Brain pericyte (primary cell): ENCODE measurements at regions not wholly inside any gene's neighbourhood (a gene's known extent, or its start where the extent isn't known, plus 50 kb on each side); places are given as distances from the start of the nearest gene placed in this dataset.

Experiments
- DNase-seq: peaks from one replicate; pipeline ENCODE4 v3.0.0-alpha.2; 2012; ENCODE audit warnings: low read depth, low spot score

- no peak for DNase-seq
These were observed 55.7 kb downstream of the IRF2BP2 start for GRCh38 chr1:234554218-234554697.

- DNase-seq: no peak
These were observed 56.5 kb downstream of the IRF2BP2 start for GRCh38 chr1:234553240-234554188.

- no peak for DNase-seq
These were observed 59.0 kb downstream of the IRF2BP2 start for GRCh38 chr1:234551032-234551378.

GRCh38 chr1:234550341-234551031 is 59.5 kb downstream of the IRF2BP2 start:
- DNase-seq: no peak

GRCh38 chr1:234549447-234550021 is 60.4 kb downstream of the IRF2BP2 start:
- no peak for DNase-seq

GRCh38 chr1:234546890-234547788 is 62.8 kb downstream of the IRF2BP2 start:
- no peak for DNase-seq

- no peak for DNase-seq
These were observed 63.6 kb downstream of the IRF2BP2 start for GRCh38 chr1:234546387-234546704.

- no peak for DNase-seq
These were observed 64.2 kb downstream of the IRF2BP2 start for GRCh38 chr1:234545517-234546386.

- peak; percentile 79 for DNase-seq
These were observed 65.2 kb upstream of the TARBP1 start for GRCh38 chr1:234544087-234544579.

- DNase-seq: no peak
These were observed 64.6 kb upstream of the TARBP1 start for GRCh38 chr1:234543442-234544086.

- DNase-seq: no peak
These were observed 63.4 kb upstream of the TARBP1 start for GRCh38 chr1:234542211-234542850.

- DNase-seq: no peak
These were observed 62.5 kb upstream of the TARBP1 start for GRCh38 chr1:234541286-234541975.

GRCh38 chr1:234540404-234540762 is 61.4 kb upstream of the TARBP1 start:
- DNase-seq: no peak

- no peak for DNase-seq
These were observed 60.9 kb upstream of the TARBP1 start for GRCh38 chr1:234539666-234540403.

GRCh38 chr1:234538930-234539649 is 60.1 kb upstream of the TARBP1 start:
- DNase-seq: no peak

- no peak for DNase-seq
These were observed 59.2 kb upstream of the TARBP1 start for GRCh38 chr1:234538062-234538731.

- DNase-seq: no peak
These were observed 58.3 kb upstream of the TARBP1 start for GRCh38 chr1:234537236-234537635.
